ENCODE measurements at regions not wholly inside any gene's neighbourhood (a gene's known extent, or its start where the extent isn't known, plus 50 kb on each side); places are given as distances from the start of the nearest gene placed in this dataset.
A peak's percentile ranks its signal among the peaks of the same experiment; 100 is the strongest.

- Mint-ChIP-seq H3K36me3 (ENCODE audit: low read depth) (peaks cover 46% of the 10 kb centered on the region), H3K4me3 (peak overlapping the region; percentile 78), H3K27ac (peak overlapping the region; percentile 95), H3K9me3 (no peaks in the 10 kb centered on the region), H3K27me3 (ENCODE audit: insufficient read depth) (no peaks in the 10 kb centered on the region; the same call in 1 of the 2 replicates), H3K4me1 (ENCODE audit: low read depth) (peaks cover 93% of the 10 kb centered on the region)
- no peak; the same call in 1 of the 2 replicates for TF ChIP-seq CTCF (IDR thresholded peaks at IDR 0.05)
- DNase-seq = peak; percentile 95
These were observed 138.4 kb downstream of the C9orf152 start for GRCh38 chr9:110069326-110070248.

GRCh38 chr9:110072597-110073355 lies 135.2 kb downstream of the C9orf152 start:
- peaks cover 85% of the 10 kb centered on the region for H3K4me1 Mint-ChIP-seq (ENCODE audit: low read depth)
- H3K27ac Mint-ChIP-seq = peak overlapping the region; percentile 69
- H3K4me3 Mint-ChIP-seq = peak overlapping the region; percentile 9; the same call in 1 of the 2 replicates
- H3K9me3 Mint-ChIP-seq = no peaks in the 10 kb centered on the region
- no peak for DNase-seq
- peaks cover 34% of the 10 kb centered on the region for H3K36me3 Mint-ChIP-seq (ENCODE audit: low read depth)
- TF ChIP-seq CTCF (IDR thresholded peaks at IDR 0.05) = no peak
- H3K27me3 Mint-ChIP-seq (ENCODE audit: insufficient read depth) = no peaks in the 10 kb centered on the region; the same call in 1 of the 2 replicates

- DNase-seq = no peak
- peak overlapping the region; percentile 69 for H3K27ac Mint-ChIP-seq
- peaks cover 85% of the 10 kb centered on the region for H3K4me1 Mint-ChIP-seq (ENCODE audit: low read depth)
- no peaks in the 10 kb centered on the region; the same call in 1 of the 2 replicates for H3K27me3 Mint-ChIP-seq (ENCODE audit: insufficient read depth)
- H3K4me3 Mint-ChIP-seq = no peak overlapping the region
- H3K36me3 Mint-ChIP-seq (ENCODE audit: low read depth) = peaks cover 34% of the 10 kb centered on the region
- no peaks in the 10 kb centered on the region for H3K9me3 Mint-ChIP-seq
- TF ChIP-seq CTCF (IDR thresholded peaks at IDR 0.05) = no peak
These were observed 134.5 kb downstream of the C9orf152 start for GRCh38 chr9:110073356-110073905.

GRCh38 chr9:110076894-110077725 lies 130.8 kb downstream of the C9orf152 start:
- TF ChIP-seq CTCF (IDR thresholded peaks at IDR 0.05) = no peak
- peak overlapping the region; percentile 75 for H3K27ac Mint-ChIP-seq
- DNase-seq = peak; percentile 66
- H3K36me3 Mint-ChIP-seq (ENCODE audit: low read depth) = peaks cover 36% of the 10 kb centered on the region
- peaks cover 83% of the 10 kb centered on the region for H3K4me1 Mint-ChIP-seq (ENCODE audit: low read depth)
- H3K9me3 Mint-ChIP-seq = no peaks in the 10 kb centered on the region
- H3K27me3 Mint-ChIP-seq (ENCODE audit: insufficient read depth) = no peaks in the 10 kb centered on the region
- H3K4me3 Mint-ChIP-seq = peak overlapping the region; percentile 55; the same call in 1 of the 2 replicates

- Mint-ChIP-seq H3K4me3 (no peak overlapping the region), H3K9me3 (no peaks in the 10 kb centered on the region), H3K36me3 (ENCODE audit: low read depth) (peaks cover 36% of the 10 kb centered on the region), H3K4me1 (ENCODE audit: low read depth) (peaks cover 83% of the 10 kb centered on the region), H3K27ac (peak overlapping the region; percentile 75), H3K27me3 (ENCODE audit: insufficient read depth) (no peaks in the 10 kb centered on the region)
- no peak for DNase-seq
- TF ChIP-seq CTCF (IDR thresholded peaks at IDR 0.05) = no peak
These were observed 130.0 kb downstream of the C9orf152 start for GRCh38 chr9:110077925-110078324.

All from HFFc6 (cell line).